GM12865 (cell line): ENCODE measurements at regions not wholly inside any gene's neighbourhood (a gene's known extent, or its start where the extent isn't known, plus 50 kb on each side); places are given as distances from the start of the nearest gene placed in this dataset.

Experiments used
- DNase-seq: peaks from one replicate; pipeline ENCODE4 v3.0.0; 2010; ENCODE audit warnings: low read depth
- H3K4me3 ChIP-seq: 2 replicates; pipeline ENCODE4 v1.5.1; 2011; ENCODE audit warnings: mild to moderate bottlenecking, low read depth, low read length, control low read depth
- CTCF ChIP-seq: IDR thresholded peaks from 2 replicates; pipeline ENCODE4 v1.5.1; 2011; ENCODE audit warnings: low read length, control low read depth, low read depth, inconsistent platforms; ENCODE audit not compliant: insufficient read depth; ENCODE audit errors: missing control alignments

GRCh38 chr1:192099328-192099727 is 58.9 kb upstream of the RGS18 start:
- no peak overlapping the region for H3K4me3 ChIP-seq
- no peak for DNase-seq
- no peak for TF ChIP-seq CTCF

GRCh38 chr1:192100686-192101468 is 57.4 kb upstream of the RGS18 start:
- no peak for TF ChIP-seq CTCF
- no peak overlapping the region for H3K4me3 ChIP-seq
- no peak for DNase-seq

GRCh38 chr1:192104128-192104527 is 54.1 kb upstream of the RGS18 start:
- DNase-seq = no peak
- H3K4me3 ChIP-seq = no peak overlapping the region
- TF ChIP-seq CTCF = no peak

- H3K4me3 ChIP-seq = no peak overlapping the region
- DNase-seq = no peak
These were observed 53.4 kb upstream of the RGS18 start for GRCh38 chr1:192104852-192105251.

GRCh38 chr1:192108161-192108560 is 50.1 kb upstream of the RGS18 start:
- no peak overlapping the region for H3K4me3 ChIP-seq
- no peak for DNase-seq
- TF ChIP-seq CTCF = no peak

More at GRCh38 chr1:192104852-192105251, 53.4 kb upstream of the RGS18 start:
- TF ChIP-seq CTCF = no peak
